Endometrium (tissue), 2 donors: ENCODE measurements at regions not wholly inside any gene's neighbourhood (a gene's known extent, or its start where the extent isn't known, plus 50 kb on each side); places are given as distances from the start of the nearest gene placed in this dataset.

Experiments
- FAIRE-seq: peaks from 2 replicates; lab custom pipeline; 2012; peaks lifted over from hg19 to GRCh38; lab: Jason Lieb, UNC
- donor health status: control.
- donor health status: control.

DNA sequence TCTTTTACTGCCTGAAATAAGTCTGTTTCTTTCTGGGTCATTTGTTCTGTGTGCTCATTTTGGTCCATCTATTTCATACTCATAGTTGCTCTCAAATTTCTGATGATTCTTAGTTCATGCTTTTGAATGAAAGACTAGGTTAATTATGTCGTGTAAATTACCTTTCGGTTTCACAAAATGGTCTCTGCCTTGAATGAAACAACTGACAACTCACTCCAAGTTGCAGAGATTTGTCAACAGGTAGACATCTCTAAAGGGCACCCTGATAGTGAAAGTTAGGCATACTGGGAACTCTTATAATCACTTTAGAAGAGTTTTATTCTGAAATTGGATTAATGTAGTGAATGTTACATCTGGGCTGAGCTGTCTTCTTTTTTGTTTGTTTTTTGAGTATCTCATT lies 726.9 kb downstream of the PDHA2 start:
- FAIRE-seq, result no peak

DNA sequence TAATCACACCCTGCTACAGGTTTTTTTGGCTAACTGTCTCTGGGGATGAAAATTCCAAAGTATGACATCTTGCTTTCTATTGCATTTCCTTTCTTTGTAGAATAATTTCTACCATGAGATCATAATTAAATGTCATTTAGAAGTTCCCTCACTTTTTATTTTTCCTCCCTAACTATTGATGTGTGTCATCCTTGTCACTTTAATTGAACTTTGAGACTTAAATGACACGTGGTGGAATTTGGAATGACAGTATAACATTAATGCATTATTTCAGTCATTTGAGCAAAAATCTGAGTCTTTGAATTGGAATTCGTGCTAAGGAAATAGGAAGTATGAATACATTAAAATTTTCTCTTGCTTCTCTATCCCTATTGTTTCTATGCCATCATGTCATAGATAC lies 745.4 kb downstream of the PDHA2 start:
- no peak for FAIRE-seq

DNA sequence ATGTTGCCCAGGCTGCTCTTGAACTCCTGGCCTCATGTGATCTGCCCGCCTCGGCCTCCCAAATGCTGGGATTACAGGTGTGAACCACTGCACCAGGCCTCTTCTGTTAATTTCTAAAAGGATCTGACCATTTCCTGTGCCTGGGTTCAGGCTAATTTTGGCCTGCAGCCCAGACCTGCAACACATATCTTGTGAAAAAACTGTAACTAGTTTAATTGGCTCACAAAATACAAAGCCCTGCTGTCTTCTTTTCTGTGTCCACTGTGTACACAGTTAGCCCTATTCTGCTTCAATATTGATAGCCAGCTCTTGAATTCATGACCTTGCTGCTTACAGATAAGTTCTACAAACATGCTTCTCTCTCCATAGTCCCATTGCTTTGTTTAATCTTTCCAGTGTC lies 753.5 kb downstream of the PDHA2 start:
- no peak for FAIRE-seq

DNA sequence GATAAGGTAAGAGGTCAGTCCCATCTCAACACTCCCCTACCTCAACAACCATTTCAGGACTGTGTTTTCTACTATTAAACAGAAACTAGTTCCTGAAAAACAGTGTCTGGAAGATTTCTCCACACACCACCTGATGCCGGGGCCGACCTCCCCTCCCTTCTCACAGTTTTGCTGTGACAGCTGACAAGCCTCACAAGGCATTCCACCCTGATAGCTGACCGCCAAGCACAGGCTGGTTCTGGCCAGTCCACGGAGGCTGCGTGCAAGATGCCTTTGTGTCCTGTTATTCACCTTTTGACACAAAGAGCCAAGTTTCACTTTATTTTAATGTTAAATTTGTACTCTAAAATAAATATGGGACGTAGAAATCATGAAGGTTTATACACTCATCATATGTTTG lies 758.6 kb downstream of the PDHA2 start:
- FAIRE-seq, result no peak

DNA sequence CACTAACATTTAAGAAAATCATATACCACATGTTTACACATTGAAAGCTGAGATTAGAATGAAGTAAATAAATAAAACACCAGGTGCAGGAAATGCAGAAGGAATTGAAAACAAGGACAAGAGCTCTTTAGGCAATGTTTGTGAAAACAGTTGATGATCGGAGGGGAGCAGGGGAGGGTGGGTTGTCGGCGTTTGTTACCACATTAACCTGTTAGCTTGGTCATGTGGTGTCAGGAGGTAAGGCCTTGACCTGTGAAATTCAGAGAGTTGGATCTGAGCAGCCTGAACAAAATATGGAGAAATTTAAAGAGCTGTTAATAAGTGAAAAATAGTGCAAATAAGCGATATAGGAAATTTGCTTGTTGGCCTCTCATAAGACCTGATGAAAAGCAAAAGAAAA lies 759.9 kb downstream of the PDHA2 start:
- no peak for FAIRE-seq

DNA sequence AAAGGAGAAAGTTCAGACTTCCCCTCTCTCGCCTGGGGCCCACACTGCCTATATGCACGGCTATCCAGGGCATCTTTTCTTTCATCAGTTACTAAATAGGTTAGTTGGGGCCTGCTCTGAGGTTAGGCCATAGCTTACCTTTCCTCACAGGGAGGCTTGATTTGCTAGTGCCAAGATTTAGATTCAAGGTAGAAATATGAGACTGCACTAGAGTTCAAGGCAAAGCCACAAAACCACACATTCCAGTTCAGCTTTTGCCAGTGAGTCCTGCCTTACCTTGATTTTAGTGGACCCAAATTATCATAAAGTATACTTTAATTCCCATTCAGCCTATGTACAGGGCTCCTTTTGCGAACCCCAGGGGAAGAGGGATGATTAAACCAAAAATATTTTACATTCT lies 762.8 kb downstream of the PDHA2 start:
- no peak for FAIRE-seq

DNA sequence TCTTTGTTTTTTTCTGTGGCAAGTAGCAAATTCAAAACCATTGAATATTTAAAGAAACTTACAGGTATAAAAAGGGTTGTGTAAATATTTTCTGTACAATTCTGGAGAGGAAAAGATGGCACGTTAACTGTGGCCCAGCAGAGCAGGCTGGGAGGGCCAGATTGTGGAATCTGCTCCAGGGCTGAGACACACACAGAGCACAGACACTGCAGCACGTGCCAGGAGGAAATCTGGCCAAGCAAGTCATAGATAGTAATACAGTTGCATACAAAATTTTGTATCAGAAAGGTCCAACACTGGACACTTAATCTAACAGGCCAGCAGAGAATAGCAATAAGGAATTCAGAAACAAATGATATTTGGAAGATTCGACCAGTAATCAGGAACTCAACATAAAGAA lies 763.7 kb downstream of the PDHA2 start:
- no peak for FAIRE-seq

DNA sequence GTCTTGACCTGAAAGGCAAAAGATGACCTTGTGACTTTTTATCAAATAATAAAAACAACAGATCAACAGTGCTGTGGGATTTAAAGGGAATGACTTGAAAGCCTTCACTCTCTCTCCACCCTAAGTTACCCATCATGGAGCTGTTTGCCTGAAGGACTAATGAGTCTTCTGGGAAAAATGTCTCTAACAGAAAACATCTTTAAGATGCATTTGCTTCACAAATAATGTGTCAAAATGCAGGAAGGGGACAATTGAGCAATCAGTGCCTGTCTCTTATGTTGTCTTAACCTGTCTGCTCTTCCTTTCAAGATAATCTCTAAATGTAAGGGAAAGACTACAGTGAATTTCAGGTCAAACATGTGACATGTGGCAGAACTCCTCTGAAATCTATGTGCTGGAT lies 766.6 kb downstream of the PDHA2 start:
- FAIRE-seq, result no peak

DNA sequence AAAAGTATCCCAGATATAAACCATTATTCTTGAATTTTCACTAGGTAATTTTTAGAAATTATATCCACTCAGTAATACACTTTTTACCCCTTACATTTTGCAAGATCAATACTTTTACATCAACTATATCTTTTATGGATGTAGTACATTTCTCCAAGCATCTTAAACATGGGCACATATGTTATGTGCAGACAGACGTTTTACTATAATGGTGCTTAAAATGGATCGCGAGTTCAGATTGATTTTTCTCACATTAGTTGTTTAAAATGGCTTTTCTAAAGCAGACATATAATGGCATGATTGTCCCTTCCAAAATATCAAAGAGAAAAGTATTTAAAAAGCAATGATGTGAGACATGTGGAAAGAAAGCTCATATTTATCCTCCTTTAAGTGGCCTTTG lies 786.1 kb downstream of the PDHA2 start:
- FAIRE-seq, result no peak

DNA sequence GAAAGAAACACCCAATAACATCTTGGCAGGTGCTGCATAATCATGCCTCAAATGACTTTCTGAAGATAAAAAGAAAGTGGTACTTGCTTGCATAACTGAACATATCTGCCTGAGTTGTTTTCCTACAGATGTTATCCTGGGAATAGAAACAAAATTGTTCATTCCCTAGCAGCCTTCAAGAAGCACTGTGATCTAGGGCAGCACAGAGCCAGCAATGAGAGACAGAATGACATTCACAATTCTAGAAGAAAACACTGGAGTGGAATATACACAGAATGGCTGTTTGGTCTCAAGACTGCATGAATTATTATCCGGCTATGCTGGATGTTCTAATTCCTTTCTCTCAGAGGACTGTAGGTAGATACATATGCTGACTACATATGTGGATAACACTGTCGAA lies 790.9 kb downstream of the PDHA2 start:
- FAIRE-seq, result no peak

DNA sequence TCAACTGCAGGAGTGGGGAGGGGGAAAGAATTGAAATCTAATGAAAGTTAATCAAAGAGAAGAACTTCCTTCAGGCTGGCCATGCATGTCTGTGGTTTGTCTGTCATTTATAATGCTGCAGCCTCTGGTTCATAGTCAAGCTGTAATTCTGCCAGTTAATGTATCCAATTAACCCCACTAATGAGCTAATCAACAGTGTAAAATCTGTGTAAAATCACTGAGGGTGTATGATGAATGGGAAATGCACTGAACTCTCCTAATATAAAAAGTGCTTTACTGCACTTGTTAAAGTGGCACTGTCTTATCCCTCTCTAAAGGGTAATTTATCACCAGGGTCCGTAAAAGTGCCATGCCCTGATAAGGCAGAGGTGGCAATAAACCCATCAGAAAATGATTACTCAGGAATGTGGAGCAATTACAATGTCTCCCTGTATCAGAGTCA lies 798.1 kb downstream of the PDHA2 start:
- FAIRE-seq, result no peak

DNA sequence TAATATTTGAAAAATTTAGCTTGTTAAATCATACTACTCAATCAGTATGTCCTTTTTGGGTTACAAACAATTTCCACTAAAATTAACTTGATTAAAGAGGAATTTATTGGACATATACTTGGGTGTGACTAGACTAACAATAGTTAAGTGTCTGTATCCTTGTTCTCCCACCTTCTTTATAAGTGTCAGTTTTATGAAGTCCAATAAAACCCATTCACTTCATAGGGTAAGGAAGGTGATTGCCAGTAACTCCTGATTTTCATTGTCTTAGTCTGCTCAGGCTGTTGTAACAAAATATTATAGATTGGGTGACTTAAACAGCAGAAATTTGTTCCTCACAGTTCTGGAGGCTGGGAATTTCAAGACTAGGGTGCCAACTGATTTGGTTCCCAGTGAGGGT lies 800.0 kb downstream of the PDHA2 start:
- FAIRE-seq, result no peak

DNA sequence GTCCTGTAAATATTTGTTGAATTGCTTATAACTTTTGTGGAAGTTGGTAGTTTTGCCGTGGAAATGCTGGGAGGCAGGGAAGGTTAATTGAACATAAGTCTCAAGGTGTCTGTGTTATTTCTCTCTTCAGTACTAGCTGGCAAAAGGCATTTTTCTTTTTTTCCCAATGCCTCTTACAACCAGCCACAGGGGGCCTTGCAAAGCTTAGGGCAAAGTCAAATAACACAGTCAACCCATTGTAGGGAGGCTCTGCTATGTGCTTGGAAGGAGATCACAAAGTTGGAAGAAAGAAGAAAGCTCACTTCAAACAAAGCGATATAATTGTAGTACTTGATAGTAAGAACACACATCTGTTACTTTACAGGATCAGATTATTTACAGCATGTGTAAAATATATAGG lies 802.6 kb downstream of the PDHA2 start:
- FAIRE-seq, result no peak

DNA sequence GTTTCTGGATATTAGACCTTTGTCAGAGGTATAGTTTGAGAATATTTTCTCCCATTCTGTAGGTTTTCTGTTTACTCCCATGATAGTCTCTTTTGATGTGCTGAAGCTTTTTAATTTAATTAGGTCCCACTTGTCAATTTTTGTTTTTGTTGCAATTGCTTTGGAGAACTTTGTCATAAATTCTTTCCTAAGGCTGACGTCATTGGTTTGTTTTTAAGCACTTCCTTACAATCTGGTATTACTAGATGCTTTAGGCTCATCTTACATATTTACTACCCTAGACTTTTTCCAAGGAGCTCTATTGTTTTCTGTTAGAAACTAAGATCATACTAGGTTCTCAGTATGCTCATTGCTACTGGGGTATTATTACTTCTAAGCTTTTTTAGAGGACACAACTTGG lies 806.3 kb downstream of the PDHA2 start:
- no peak for FAIRE-seq

DNA sequence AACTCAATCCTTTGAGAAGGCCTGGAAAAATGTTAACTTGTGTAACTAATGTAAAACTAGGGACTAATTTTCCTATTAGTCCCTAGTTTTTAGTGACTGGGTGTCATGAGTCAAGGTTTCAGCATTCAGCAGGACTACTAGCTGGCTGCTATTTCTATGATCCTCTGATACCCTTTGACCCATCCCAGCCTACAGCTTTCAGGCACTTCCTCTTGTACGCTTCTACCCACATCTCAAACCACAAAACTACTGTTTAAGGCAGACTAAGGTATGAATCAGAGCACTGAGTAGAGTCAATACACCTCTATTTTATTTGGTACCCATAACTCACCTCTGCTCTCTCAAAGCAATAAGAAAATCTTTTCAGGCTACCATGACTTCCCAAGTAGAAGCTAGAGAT lies 809.6 kb downstream of the PDHA2 start:
- FAIRE-seq, result no peak

DNA sequence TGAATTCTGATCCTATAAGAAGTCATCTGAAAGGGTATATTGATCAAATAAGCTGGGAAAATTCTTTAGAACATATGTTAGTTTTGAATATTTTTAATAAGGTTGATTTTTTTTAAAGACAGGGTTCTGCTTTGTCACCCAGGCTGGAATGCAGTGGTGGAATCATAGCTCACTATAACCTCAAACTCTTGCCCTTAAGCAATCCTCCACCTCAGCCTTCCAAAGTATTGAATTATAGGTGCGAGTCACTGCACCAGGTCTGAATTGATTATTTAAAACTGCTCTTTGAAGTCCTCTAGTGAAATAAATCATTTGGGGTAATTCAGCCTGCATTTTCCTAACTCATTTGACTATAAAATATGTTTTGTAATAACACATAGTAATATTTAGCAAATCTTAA lies 812.3 kb downstream of the PDHA2 start:
- FAIRE-seq, result no peak

DNA sequence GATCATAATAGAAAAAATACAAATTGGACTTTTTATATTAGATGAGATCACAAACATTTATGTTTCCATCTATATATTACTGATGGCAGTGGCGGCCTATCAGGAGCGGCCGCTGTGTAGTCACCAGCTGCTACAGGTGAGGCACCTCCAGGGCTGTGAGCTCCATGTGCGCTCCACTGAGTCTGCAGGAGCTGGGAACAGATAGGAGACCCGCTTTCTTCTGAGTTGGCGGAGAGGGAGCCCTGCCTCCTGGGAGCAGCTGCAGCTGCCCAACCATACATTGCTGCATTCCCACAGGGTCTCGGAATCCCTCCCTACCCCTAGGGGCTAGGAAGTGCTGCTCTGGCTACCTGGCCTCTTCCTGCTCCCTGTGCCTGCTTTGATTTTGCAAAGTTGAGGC lies 812.9 kb downstream of the PDHA2 start:
- FAIRE-seq, result no peak

DNA sequence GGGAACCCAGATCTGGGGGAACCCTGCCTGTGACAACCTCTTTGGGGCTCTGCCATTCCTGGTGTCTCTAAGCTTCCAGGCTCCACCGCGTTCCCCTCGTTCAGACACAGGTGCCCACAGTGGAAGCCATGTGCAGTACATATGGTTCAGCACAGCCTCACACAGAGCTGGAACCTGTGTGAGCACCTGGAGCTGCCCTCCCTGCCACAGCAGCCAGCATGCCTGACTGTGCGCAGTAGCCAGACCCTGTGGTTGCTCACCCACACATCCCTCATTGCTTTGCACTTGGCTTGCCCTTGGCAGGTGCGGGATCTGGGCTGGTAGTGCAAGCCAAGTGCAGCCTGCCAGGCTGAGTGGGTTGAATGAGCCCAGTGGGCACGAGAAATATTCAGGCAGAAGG lies 814.2 kb downstream of the PDHA2 start:
- FAIRE-seq, result no peak

DNA sequence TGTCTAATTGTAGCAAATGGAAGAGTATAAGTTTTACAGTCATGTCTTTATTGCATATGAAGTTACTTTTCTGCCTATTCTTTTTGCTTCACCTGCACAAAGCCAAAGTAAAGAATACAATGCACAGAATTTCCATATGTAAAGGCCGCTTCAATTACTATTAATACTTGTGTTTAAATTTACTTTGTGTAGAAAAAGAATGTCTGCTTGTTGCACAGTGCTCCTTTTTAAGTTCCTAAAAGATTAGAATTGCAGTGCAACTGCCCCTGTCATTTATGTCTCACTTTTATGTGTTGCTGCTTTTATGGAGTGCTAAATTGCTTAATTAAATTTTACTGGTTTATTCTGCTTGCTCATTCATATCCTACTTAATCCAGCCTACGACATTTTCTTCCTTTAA lies 830.5 kb downstream of the PDHA2 start:
- no peak for FAIRE-seq

DNA sequence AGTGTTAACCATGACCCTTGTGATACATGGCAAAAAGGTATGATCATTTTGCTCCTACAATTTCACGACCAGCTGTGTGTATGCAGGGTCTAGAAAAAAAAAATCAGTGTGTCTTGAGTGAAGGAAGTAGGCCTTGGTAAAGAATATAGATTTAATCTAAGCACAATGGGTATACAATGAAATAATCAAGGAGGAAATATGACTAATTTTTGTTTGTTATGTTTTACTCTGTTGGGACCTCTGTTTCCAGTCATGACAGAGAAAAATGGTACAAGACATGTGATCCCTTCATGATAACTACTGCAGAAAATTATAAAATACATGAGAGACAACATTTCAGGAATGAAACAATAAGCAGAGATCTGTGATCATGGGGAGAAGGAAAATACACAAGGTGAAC lies 835.5 kb downstream of the PDHA2 start:
- FAIRE-seq, result no peak

DNA sequence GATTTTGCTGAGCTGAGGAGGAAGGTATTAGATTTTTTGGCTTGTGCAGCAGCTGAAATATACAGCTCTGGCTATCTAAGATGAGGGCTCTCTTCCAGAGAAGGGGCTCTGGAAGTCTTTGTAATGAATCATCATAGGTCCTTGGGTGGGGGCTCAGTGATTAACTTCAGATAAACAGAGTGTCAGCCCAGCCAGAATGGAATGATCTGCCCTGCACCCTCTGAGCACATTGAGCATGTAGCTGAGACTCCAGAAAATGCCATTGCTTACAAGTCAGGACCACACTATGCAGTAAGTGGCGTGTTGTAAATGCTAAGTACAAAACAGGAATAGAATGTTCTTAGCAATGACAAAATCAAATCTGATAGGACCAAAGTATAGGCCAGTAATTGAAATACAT lies 836.0 kb downstream of the PDHA2 start:
- FAIRE-seq, result no peak

DNA sequence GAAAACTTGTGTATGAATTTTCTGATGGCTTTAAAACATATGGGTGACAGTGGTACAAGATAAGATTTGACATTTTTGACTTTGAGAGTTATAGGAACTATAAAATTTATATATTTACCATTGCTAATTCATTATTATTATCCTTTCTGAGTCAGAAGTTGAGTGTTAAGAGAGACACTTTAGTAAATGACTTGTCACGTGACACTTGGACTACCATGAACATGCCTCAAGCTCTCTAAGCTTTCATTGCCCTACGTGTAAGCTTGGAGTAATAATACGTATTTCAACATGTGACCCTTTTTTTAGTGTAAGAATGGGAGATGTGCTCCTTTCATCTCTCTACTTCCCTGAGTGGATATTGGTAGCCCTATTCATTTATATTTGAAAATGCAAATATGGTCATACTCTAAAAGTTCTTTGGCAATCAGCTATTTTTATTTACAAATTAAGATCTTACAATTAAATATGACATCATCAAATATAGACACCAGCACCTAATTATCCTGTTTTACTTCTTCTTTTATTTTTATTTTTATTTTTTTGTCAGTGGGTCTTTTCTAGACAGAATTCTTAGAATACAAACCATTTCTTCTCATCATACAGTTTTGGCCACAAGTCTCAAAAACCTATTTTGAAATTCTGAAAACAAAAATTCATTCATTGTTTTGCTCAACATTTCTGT lies 837.0 kb downstream of the PDHA2 start:
- FAIRE-seq, result no peak

DNA sequence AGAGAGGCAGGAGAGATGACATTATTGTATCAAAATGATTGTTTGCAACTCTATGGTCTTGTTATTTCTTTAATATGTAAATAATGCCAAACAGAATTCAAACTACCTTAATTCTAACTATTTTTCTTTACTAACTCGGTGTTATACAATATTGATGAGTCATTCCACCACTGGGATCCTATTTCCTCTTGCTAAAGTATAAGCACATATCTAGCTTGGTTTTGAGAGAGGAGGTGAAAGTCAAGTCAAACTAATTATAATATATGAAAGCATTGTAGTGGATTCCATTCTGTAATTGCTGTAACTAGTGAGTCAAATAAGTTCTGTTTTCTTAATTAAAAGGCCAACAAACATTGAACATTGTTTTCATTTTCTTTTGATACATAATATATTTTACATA lies 837.6 kb downstream of the PDHA2 start:
- FAIRE-seq, result no peak

DNA sequence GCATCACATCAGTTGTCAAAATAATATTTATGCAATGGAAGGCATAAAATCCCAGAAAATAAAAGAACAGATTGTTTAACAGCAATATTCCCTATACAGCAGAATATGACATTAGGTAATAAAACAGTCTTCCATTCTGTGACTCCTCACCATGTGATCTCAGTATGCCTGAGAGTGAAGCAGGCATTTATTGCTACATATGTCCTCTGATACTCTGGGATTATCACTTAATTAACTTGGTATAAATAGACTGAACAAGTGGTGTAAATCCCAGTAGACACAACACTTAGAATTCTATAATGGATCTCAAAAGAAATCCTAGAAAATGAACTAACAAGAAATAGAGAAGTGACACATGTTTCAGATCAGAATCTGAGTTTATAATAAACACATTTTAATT lies 841.3 kb downstream of the PDHA2 start:
- FAIRE-seq, result no peak

DNA sequence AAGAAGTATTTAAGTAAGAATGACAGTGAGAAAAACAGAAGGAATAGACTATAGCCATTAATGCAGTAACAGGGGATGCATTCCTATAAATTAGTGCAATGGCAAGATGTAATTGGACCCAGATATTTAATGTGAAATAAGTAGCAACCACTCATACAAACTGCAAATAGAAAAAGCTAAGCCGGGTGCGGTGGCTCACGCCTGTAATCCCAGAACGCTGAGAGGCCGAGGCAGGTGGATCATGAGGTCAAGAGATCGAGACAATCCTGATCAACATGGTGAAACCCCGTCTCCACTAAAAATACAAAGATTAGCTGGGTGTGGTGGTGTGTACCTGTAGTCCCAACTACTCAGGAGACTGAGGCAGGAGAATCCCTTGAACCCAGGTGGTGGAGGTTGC lies 845.8 kb downstream of the PDHA2 start:
- no peak for FAIRE-seq
